Prostate gland (tissue), 2 donors: ENCODE measurements at regions not wholly inside any gene's neighbourhood (a gene's known extent, or its start where the extent isn't known, plus 50 kb on each side); places are given as distances from the start of the nearest gene placed in this dataset.

Experiments used
- DNase-seq: peaks from one replicate; pipeline ENCODE4 v3.0.0-alpha.2; 2019; ENCODE audit warnings: low spot score
- H3K27ac ChIP-seq, 2 donors: fragments of 200-600 bp; sonication (generic); 2 replicates each; pipeline ENCODE4 v1.5.1; 2017 to 2019
- H3K27me3 ChIP-seq: fragments of 200-600 bp; sonication (generic); replicated peaks from 2 replicates; pipeline ENCODE4 v1.5.1; 2019; ENCODE audit not compliant: insufficient read depth
- H3K36me3 ChIP-seq, 2 donors: fragments of 200-600 bp; sonication (generic); 1 replicate in 1 of 2; 2 replicates in 1 of 2; pipeline versions ENCODE4 v1.5.1 to v1.8.1; 2017 to 2019
- H3K4me1 ChIP-seq: fragments of 200-600 bp; sonication (generic); replicated peaks from 2 replicates; pipeline ENCODE4 v1.5.1; 2019
- H3K4me3 ChIP-seq, 2 donors: fragments of 200-600 bp; sonication (generic); 2 replicates each; pipeline ENCODE4 v1.5.1; 2017 to 2019
- H3K9me3 ChIP-seq: fragments of 200-600 bp; sonication (generic); 2 replicates; pipeline ENCODE4 v1.5.1; 2017
- POLR2A ChIP-seq: fragments of 450-650 bp; IDR thresholded peaks from one replicate; pipeline ENCODE4 v1.6.1; 2016; ENCODE audit warnings: antibody characterized with exemption, mild to moderate bottlenecking
- POLR2AphosphoS5 ChIP-seq: sonication (generic); formaldehyde crosslinking; IDR thresholded peaks from one replicate; pipeline ENCODE4 v1.6.1; 2017; ENCODE audit warnings: antibody characterized with exemption
- WGBS: methylation state at CpG from one replicate; pipeline ENCODE4 v1.1.5; 2018; 5-methylcytosine and 5-hydroxymethylcytosine counted together
- intact Hi-C: fragments of 100-400 bp; cut with DNase I; formaldehyde crosslinking; loops from one replicate; pipeline ENCODE4 v1.14.2; 2022
- TF ChIP-seq, protein P1 (sequence below), 4 experiments: fragments of 200-600 bp in 2 of 4; fragments of 450-650 bp in 2 of 4; sonication (generic) in 2 of 4; IDR thresholded peaks; 1 replicate in 3 of 4; 2 replicates in 1 of 4; pipeline ENCODE4 v1.5.1; 2016 to 2019; ENCODE audit warnings: antibody characterized with exemption in 4 of 4, mild to moderate bottlenecking in 2 of 4, moderate library complexity in 2 of 4

DNA sequence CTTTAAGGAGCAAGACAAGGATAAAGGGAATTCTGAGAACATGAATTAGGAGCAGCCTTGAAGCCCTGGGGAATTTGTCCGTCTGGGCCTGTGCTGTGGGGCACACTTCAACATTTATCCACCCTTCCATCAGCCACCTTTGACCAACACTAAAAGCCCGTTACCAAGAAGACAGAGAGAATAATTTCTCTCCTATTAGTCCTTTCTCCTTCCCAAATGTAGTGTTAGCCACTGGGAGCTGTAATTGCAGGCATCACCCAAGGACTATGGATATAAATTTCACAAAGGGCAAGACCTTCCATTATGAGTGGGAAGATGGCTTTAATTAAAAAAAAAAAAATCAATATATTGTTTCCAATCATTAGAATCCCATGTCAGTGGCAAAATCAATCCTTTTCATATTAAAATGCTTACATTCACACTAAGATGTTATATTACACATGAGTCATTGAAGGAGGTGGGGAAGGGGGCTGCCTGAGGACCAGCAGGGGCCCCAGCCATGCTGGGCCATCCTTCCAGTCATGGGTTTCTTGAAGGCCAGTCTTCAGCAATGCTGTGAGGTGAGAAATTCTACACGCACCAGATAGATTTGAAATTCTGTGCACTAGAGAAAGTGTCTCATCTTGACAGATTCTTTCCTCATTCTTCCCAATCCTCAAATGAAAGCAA is 292.5 kb upstream of the NRP1 start:
- Histone ChIP-seq H3K4me3 (no peak overlapping the region), H3K9me3 (no peaks in the 10 kb centered on the region), H3K36me3 (no peaks in the 10 kb centered on the region), H3K4me1 (no peaks in the 10 kb centered on the region), H3K27me3 (no peaks in the 10 kb centered on the region), H3K27ac (no peak overlapping the region)
- intact Hi-C loops, result no loop called here
- 100% methylated on average over 3 of the region's 3 CpGs for WGBS
- TF ChIP-seq, protein P1, sequence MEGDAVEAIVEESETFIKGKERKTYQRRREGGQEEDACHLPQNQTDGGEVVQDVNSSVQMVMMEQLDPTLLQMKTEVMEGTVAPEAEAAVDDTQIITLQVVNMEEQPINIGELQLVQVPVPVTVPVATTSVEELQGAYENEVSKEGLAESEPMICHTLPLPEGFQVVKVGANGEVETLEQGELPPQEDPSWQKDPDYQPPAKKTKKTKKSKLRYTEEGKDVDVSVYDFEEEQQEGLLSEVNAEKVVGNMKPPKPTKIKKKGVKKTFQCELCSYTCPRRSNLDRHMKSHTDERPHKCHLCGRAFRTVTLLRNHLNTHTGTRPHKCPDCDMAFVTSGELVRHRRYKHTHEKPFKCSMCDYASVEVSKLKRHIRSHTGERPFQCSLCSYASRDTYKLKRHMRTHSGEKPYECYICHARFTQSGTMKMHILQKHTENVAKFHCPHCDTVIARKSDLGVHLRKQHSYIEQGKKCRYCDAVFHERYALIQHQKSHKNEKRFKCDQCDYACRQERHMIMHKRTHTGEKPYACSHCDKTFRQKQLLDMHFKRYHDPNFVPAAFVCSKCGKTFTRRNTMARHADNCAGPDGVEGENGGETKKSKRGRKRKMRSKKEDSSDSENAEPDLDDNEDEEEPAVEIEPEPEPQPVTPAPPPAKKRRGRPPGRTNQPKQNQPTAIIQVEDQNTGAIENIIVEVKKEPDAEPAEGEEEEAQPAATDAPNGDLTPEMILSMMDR (IDR thresholded peaks at IDR 0.05), result no peak
- no peak for TF ChIP-seq POLR2A
- TF ChIP-seq POLR2AphosphoS5, result no peak
- DNase-seq, result no peak

DNA sequence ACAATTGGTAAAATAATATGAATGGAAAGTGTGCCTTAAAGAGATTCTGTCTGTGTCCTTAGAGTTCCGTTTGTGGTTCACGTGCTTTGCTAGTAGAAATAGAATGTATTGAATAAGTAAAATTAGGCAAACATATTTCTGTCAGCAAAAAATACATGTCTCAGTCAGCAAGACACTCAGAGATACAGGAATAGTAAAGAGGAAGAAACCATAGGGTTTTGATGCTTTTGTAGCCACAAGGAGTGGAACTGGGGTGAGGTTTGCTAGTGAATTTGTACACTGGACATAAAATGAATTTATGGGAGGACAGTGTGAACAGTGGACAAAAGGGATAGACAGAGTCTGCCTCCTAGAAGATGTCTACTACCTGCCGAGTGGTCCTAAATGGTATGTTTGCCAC is 289.2 kb upstream of the NRP1 start:
- H3K36me3 ChIP-seq, result no peaks in the 10 kb centered on the region
- H3K27me3 ChIP-seq, result no peaks in the 10 kb centered on the region
- H3K4me1 ChIP-seq, result no peaks in the 10 kb centered on the region
- TF ChIP-seq, protein P1 (IDR thresholded peaks at IDR 0.05), result no peak
- no peak for TF ChIP-seq POLR2A
- TF ChIP-seq POLR2AphosphoS5, result no peak
- DNase-seq, result no peak
- intact Hi-C loops, result no loop called here
- H3K27ac ChIP-seq, result no peak overlapping the region
- H3K9me3 ChIP-seq, result no peaks in the 10 kb centered on the region
- WGBS, result 92% methylated on average over 3 of the region's 3 CpGs
- no peak overlapping the region for H3K4me3 ChIP-seq

DNA sequence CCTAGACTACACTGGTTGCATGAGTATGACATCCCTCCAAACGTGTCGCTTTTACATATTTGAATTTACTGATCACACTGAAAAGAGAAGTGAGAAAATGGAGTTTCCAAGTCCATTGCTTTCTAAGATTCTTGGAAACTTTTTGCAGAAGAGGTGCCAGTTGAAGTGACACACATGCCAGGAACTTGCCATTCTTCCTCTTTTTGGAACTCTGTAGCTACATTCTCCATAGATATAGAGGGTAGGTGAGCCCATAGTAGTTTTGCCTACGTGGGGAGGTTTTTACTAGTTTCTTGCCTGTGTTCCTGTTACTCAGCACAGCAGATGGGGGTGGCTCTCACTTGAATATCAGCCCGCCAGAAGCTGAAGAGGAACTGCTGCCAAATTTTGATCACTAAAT is 286.6 kb upstream of the NRP1 start:
- no peak overlapping the region for H3K4me3 ChIP-seq
- intact Hi-C loops, result no loop called here
- WGBS, result 81% methylated on average over 4 of the region's 4 CpGs

DNA sequence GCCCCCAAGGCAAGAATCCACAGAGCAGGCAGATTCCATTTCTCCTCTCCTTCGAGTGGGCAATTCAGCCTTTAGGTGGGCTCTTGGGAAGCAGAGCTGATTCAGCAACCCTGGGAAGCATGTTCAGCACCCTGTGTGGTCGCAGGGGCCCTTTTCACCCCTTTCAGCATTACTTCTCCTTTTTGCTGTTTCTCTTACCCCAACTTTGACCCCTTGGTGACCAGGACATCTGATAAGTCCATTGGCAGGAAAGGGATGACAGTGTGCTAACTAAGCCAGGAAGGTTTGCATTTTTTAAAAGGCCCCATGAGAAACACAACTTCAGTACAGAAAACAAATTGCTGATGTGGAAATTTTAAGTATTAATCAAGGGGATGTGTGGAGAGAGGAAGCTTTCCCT is 283.7 kb upstream of the NRP1 start:
- intact Hi-C loops, result no loop called here
- H3K27me3 ChIP-seq, result no peaks in the 10 kb centered on the region

More for the DNA sequence above, 286.6 kb upstream of the NRP1 start:
- Histone ChIP-seq H3K9me3 (no peaks in the 10 kb centered on the region), H3K27ac (no peak overlapping the region), H3K4me1 (no peaks in the 10 kb centered on the region), H3K36me3 (no peaks in the 10 kb centered on the region), H3K27me3 (no peaks in the 10 kb centered on the region)
- DNase-seq, result no peak
- TF ChIP-seq POLR2A, result no peak
- TF ChIP-seq, protein P1 (IDR thresholded peaks at IDR 0.05), result no peak
- no peak for TF ChIP-seq POLR2AphosphoS5

More for the DNA sequence above, 283.7 kb upstream of the NRP1 start:
- DNase-seq, result no peak
- no peaks in the 10 kb centered on the region for H3K36me3 ChIP-seq
- H3K4me3 ChIP-seq, result no peak overlapping the region
- H3K27ac ChIP-seq, result no peak overlapping the region
- H3K4me1 ChIP-seq, result no peaks in the 10 kb centered on the region
- H3K9me3 ChIP-seq, result no peaks in the 10 kb centered on the region
- 94% methylated on average over 2 of the region's 2 CpGs for WGBS
- TF ChIP-seq, protein P1 (IDR thresholded peaks at IDR 0.05), result no peak
- TF ChIP-seq POLR2AphosphoS5 (no peak), POLR2A (no peak)
